NCI-H146 (cell line): ENCODE measurements at regions not wholly inside any gene's neighbourhood (a gene's known extent, or its start where the extent isn't known, plus 50 kb on each side); places are given as distances from the start of the nearest gene placed in this dataset.

Experiments used
- DNase-seq: peaks from one replicate; lab custom pipeline; 2025; lab: John Stamatoyannopoulos, UW

DNA sequence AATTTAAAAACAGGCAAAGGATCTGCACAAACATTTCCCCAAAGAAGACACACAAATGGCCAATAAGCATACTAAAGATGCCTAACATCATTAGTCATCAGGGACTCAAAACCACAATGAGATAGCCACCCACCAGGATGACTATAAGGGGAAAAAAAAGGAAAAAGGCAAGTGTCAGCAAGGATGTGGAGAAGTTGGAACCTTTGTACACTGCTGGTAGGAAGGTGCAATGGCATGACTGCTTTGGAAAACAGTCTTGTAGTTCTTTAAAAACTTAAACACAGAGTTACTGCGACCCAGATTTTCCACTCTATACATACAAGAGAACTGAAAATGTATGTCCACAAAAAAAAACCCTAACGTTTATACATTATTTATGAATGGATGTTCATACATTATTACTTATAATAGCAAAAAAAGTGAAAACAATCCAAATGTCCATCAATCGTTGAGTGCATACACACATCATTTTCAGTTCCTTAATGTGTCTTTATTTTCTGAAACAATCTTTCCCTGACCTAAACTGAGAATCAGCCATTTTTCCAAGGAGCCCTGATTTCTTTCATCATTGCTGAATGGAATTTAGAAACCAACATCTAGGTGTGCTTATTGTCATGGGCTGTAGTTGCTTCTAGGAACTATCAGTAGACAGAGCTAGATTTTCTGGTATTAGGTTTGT lies 64.7 kb upstream of the TLK1 start:
- DNase-seq, result no peak

DNA sequence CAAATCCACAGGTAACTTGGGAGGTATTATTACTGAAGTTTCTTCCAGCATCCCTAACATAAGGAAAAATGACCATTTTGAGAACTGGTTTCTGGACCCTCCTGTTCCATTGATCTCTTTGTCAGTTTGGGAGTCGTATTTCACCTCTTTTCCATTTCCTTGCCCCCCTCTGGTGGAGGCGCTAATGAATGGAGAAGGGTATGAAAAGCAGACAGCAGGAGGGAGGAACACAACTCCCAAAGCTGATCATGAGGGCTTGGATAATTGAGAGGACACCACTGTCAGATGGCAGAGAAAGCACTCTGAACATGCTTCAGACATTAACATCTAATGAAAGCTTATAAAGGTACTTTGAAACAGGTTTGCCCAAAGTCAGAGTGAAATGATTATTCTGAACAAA lies 56.6 kb upstream of the TLK1 start:
- DNase-seq, result peak; percentile 8

GRCh38 chr2:171216631-171217030 lies 55.9 kb upstream of the TLK1 start:
- no peak for DNase-seq

- DNase-seq, result no peak
Measured at GRCh38 chr2:171214093-171214492, 53.4 kb upstream of the TLK1 start.

DNA sequence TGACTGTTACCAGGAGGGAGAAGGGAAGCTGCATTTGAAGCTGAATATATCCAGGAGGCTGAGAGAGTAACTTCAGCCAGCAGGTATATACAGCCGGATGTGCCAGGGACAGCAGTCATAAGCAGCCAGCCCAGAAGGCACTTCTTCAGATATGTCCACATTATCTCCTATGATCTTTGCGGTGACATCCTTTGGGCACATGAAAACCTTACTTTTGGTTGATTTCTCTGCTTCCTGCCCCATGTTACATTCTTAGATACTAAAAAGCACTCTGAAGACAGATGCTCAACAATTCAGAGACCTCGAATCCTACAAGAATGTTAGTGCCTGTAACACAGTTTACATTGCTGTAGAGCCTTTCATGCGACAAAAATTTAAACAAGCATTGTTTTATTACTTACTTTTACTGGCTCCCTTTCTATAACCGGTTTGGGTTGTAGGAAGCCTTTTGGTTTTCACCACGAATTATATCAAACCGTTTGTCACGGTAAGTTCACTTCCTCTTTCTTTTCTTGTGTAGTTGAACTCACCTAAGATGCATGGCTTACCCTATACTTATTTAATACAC lies 50.3 kb upstream of the TLK1 start:
- DNase-seq, result no peak
